GM19395 (cell line): ENCODE measurements at regions not wholly inside any gene's neighbourhood (a gene's known extent, or its start where the extent isn't known, plus 50 kb on each side); places are given as distances from the start of the nearest gene placed in this dataset.
"Not testable (repeated sequence)": the region's sequence is repeated elsewhere in the genome, so short reads cannot be mapped to it uniquely, and the experiment has no call there.

ENCODE experiments used
- ATAC-seq: cut with Tn5 transposase; IDR thresholded peaks from one replicate; pipeline ENCODE4 v1.9.1; 2021; ENCODE audit warnings: mild to moderate bottlenecking, moderate library complexity; ENCODE audit not compliant: unreplicated experiment

- no peak for ATAC-seq
Measured at GRCh38 chr17:73914536-73915274, 270.5 kb upstream of the SDK2 start.

- not testable (repeated sequence) for ATAC-seq
Measured at GRCh38 chr17:73919033-73919432, 274.8 kb upstream of the SDK2 start.

- ATAC-seq: no peak
Measured at GRCh38 chr17:73921306-73921705, 277.1 kb upstream of the SDK2 start.

GRCh38 chr17:73924114-73924908, 279.2 kb upstream of the RPL38 start:
- no peak for ATAC-seq

- no peak for ATAC-seq
Measured at GRCh38 chr17:73924909-73925186, 278.6 kb upstream of the RPL38 start.

GRCh38 chr17:73929860-73930430, 273.5 kb upstream of the RPL38 start:
- ATAC-seq: no peak

GRCh38 chr17:73932216-73932749, 271.2 kb upstream of the RPL38 start:
- no peak for ATAC-seq

- ATAC-seq: no peak
Measured at GRCh38 chr17:73933164-73933766, 270.2 kb upstream of the RPL38 start.

- ATAC-seq: no peak
Measured at GRCh38 chr17:73933871-73934270, 269.6 kb upstream of the RPL38 start.

GRCh38 chr17:73934696-73935095, 268.8 kb upstream of the RPL38 start:
- no peak for ATAC-seq

- ATAC-seq: no peak
Measured at GRCh38 chr17:73936908-73937627, 266.4 kb upstream of the RPL38 start.

- no peak for ATAC-seq
Measured at GRCh38 chr17:73938706-73939105, 264.8 kb upstream of the RPL38 start.

GRCh38 chr17:73939806-73940205, 263.7 kb upstream of the RPL38 start:
- ATAC-seq: no peak

- no peak for ATAC-seq
Measured at GRCh38 chr17:73940511-73940910, 263.0 kb upstream of the RPL38 start.

- no peak for ATAC-seq
Measured at GRCh38 chr17:73941919-73942530, 261.5 kb upstream of the RPL38 start.

- ATAC-seq: no peak
Measured at GRCh38 chr17:73942703-73943415, 260.6 kb upstream of the RPL38 start.

- no peak for ATAC-seq
Measured at GRCh38 chr17:73943416-73944110, 259.9 kb upstream of the RPL38 start.

GRCh38 chr17:73944366-73944765, 259.1 kb upstream of the RPL38 start:
- ATAC-seq: no peak

GRCh38 chr17:73947281-73947965, 256.1 kb upstream of the RPL38 start:
- no peak for ATAC-seq
